MM.1S (cell line): ENCODE measurements at regions not wholly inside any gene's neighbourhood (a gene's known extent, or its start where the extent isn't known, plus 50 kb on each side); places are given as distances from the start of the nearest gene placed in this dataset.

Experiments
- DNase-seq: peaks from one replicate; pipeline ENCODE4 v3.0.0-alpha.2; 2015
- H2AFZ ChIP-seq: fragments of 300-600 bp; sonication (generic); 2 replicates; pipeline ENCODE4 v1.6.0; 2016; ENCODE audit warnings: antibody characterized with exemption, low read length
- H3F3A ChIP-seq: fragments of 300-600 bp; sonication (generic); 2 replicates; pipeline ENCODE4 v1.6.1; 2016; ENCODE audit warnings: mild to moderate bottlenecking, antibody characterized with exemption, low read length, moderate library complexity, mixed read lengths; ENCODE audit not compliant: insufficient read depth
- H3K27ac ChIP-seq: fragments of 300-600 bp; sonication (generic); 2 replicates; pipeline ENCODE4 v1.5.1; 2016; ENCODE audit warnings: mild to moderate bottlenecking, low read length
- H3K27me3 ChIP-seq: fragments of 300-600 bp; sonication (generic); replicated peaks from 2 replicates; pipeline ENCODE4 v1.6.0; 2016; ENCODE audit warnings: low read length; ENCODE audit not compliant: insufficient read depth
- H3K36me3 ChIP-seq: fragments of 300-600 bp; sonication (generic); replicated peaks from 2 replicates; pipeline ENCODE4 v1.6.1; 2016; ENCODE audit warnings: mild to moderate bottlenecking, low read length, mixed read lengths; ENCODE audit not compliant: insufficient read depth
- H3K4me1 ChIP-seq: fragments of 300-600 bp; sonication (generic); 2 replicates; pipeline ENCODE4 v1.6.1; 2016; ENCODE audit warnings: low read length, mixed read lengths
- H3K4me2 ChIP-seq: fragments of 300-600 bp; sonication (generic); 2 replicates; pipeline ENCODE4 v1.6.0; 2016; ENCODE audit warnings: low read depth, low read length
- H3K4me3 ChIP-seq: fragments of 300-600 bp; sonication (generic); 2 replicates; pipeline ENCODE4 v1.5.1; 2016; ENCODE audit warnings: low read length, mixed read lengths
- H3K79me2 ChIP-seq: fragments of 300-600 bp; sonication (generic); 2 replicates; pipeline ENCODE4 v1.6.1; 2016; ENCODE audit warnings: mixed run types, low read length, mixed read lengths
- H3K9ac ChIP-seq: fragments of 300-600 bp; sonication (generic); 2 replicates; pipeline ENCODE4 v1.6.1; 2016; ENCODE audit warnings: low read length, mixed read lengths
- H3K9me2 ChIP-seq: fragments of 300-600 bp; sonication (generic); replicated peaks from 2 replicates; pipeline ENCODE4 v1.6.1; 2016; ENCODE audit warnings: mild to moderate bottlenecking, low read length, mixed read lengths; ENCODE audit not compliant: insufficient read depth
- H3K9me3 ChIP-seq: fragments of 300-600 bp; sonication (generic); replicated peaks from 2 replicates; pipeline ENCODE4 v1.6.1; 2016; ENCODE audit warnings: mild to moderate bottlenecking, low read length, mixed read lengths; ENCODE audit not compliant: insufficient read depth
- H4K20me1 ChIP-seq: fragments of 300-600 bp; sonication (generic); 2 replicates; pipeline ENCODE4 v1.6.1; 2016; ENCODE audit warnings: mild to moderate bottlenecking, low read length, moderate library complexity, mixed read lengths; ENCODE audit not compliant: insufficient read depth
- CTCF ChIP-seq: fragments of 300-600 bp; sonication (generic); IDR thresholded peaks from 2 replicates; pipeline ENCODE4 v1.5.1; 2016; ENCODE audit warnings: antibody characterized with exemption, low read length, mixed read lengths
- EZH2 ChIP-seq: fragments of 300-600 bp; sonication (generic); optimal IDR thresholded peaks from 2 replicates; pipeline ENCODE3; 2017; ENCODE audit warnings: low read depth, mild to moderate bottlenecking, antibody characterized with exemption, low read length, mixed read lengths
- EZH2phosphoT487 ChIP-seq: fragments of 300-600 bp; sonication (generic); IDR thresholded peaks from 2 replicates; pipeline ENCODE4 v1.6.1; 2018; ENCODE audit warnings: antibody characterized with exemption, low read length

GRCh38 chr2:4972472-4972871 lies 719.7 kb upstream of the SOX11 start:
- no peak for DNase-seq
- H3K27ac ChIP-seq, result no peak overlapping the region

GRCh38 chr2:4973354-4973753 lies 718.8 kb upstream of the SOX11 start:
- no peak overlapping the region for H3K4me3 ChIP-seq
- no peaks in the 10 kb centered on the region for H4K20me1 ChIP-seq
- H3K9me2 ChIP-seq, result no peaks in the 10 kb centered on the region
- no peak for DNase-seq
- H2AFZ ChIP-seq, result no peak overlapping the region
- no peaks in the 10 kb centered on the region for H3K36me3 ChIP-seq
- H3F3A ChIP-seq, result no peaks in the 10 kb centered on the region
- H3K4me2 ChIP-seq, result no peak overlapping the region
- no peaks in the 10 kb centered on the region for H3K4me1 ChIP-seq
- no peaks in the 10 kb centered on the region for H3K9me3 ChIP-seq
- H3K27ac ChIP-seq, result no peak overlapping the region
- no peaks in the 10 kb centered on the region for H3K27me3 ChIP-seq
- no peak overlapping the region for H3K9ac ChIP-seq
- no peaks in the 10 kb centered on the region for H3K79me2 ChIP-seq
- TF ChIP-seq EZH2phosphoT487, result no peak
- TF ChIP-seq CTCF, result no peak
- TF ChIP-seq EZH2, result no peak

More at GRCh38 chr2:4972472-4972871, 719.7 kb upstream of the SOX11 start:
- Histone ChIP-seq H3F3A (no peaks in the 10 kb centered on the region), H3K9me3 (no peaks in the 10 kb centered on the region), H3K4me1 (no peaks in the 10 kb centered on the region), H3K9ac (no peak overlapping the region), H4K20me1 (no peaks in the 10 kb centered on the region), H3K27me3 (no peaks in the 10 kb centered on the region), H2AFZ (no peak overlapping the region), H3K36me3 (no peaks in the 10 kb centered on the region), H3K9me2 (no peaks in the 10 kb centered on the region), H3K79me2 (no peaks in the 10 kb centered on the region), H3K4me3 (no peak overlapping the region), H3K4me2 (no peak overlapping the region)
- TF ChIP-seq CTCF, result no peak
- TF ChIP-seq EZH2, result no peak
- TF ChIP-seq EZH2phosphoT487, result no peak

GRCh38 chr2:4973973-4974372 lies 718.2 kb upstream of the SOX11 start:
- no peaks in the 10 kb centered on the region for H4K20me1 ChIP-seq
- no peak overlapping the region for H3K9ac ChIP-seq
- H3K27me3 ChIP-seq, result no peaks in the 10 kb centered on the region
- H3K4me2 ChIP-seq, result no peak overlapping the region
- no peak overlapping the region for H3K27ac ChIP-seq
- no peaks in the 10 kb centered on the region for H3F3A ChIP-seq
- no peaks in the 10 kb centered on the region for H3K9me3 ChIP-seq
- H3K4me1 ChIP-seq, result no peaks in the 10 kb centered on the region
- H3K4me3 ChIP-seq, result no peak overlapping the region
- TF ChIP-seq EZH2phosphoT487 (no peak), CTCF (no peak)
- no peak overlapping the region for H2AFZ ChIP-seq
- DNase-seq, result no peak
- no peaks in the 10 kb centered on the region for H3K36me3 ChIP-seq
- H3K79me2 ChIP-seq, result no peaks in the 10 kb centered on the region
- H3K9me2 ChIP-seq, result no peaks in the 10 kb centered on the region

GRCh38 chr2:4976407-4976806 lies 715.8 kb upstream of the SOX11 start:
- H3K27me3 ChIP-seq, result no peaks in the 10 kb centered on the region
- no peaks in the 10 kb centered on the region for H3K4me1 ChIP-seq
- no peaks in the 10 kb centered on the region for H3K9me2 ChIP-seq
- H3K4me3 ChIP-seq, result no peak overlapping the region
- no peak overlapping the region for H3K27ac ChIP-seq
- H3K79me2 ChIP-seq, result no peaks in the 10 kb centered on the region
- no peak overlapping the region for H3K4me2 ChIP-seq
- no peaks in the 10 kb centered on the region for H4K20me1 ChIP-seq
- H3F3A ChIP-seq, result no peaks in the 10 kb centered on the region
- no peak for DNase-seq
- no peak for TF ChIP-seq EZH2
- TF ChIP-seq CTCF, result no peak
- H3K9me3 ChIP-seq, result no peaks in the 10 kb centered on the region
- H3K9ac ChIP-seq, result no peak overlapping the region
- no peak overlapping the region for H2AFZ ChIP-seq
- no peaks in the 10 kb centered on the region for H3K36me3 ChIP-seq
